ENCODE measurements at regions not wholly inside any gene's neighbourhood (a gene's known extent, or its start where the extent isn't known, plus 50 kb on each side); places are given as distances from the start of the nearest gene placed in this dataset.

DNA sequence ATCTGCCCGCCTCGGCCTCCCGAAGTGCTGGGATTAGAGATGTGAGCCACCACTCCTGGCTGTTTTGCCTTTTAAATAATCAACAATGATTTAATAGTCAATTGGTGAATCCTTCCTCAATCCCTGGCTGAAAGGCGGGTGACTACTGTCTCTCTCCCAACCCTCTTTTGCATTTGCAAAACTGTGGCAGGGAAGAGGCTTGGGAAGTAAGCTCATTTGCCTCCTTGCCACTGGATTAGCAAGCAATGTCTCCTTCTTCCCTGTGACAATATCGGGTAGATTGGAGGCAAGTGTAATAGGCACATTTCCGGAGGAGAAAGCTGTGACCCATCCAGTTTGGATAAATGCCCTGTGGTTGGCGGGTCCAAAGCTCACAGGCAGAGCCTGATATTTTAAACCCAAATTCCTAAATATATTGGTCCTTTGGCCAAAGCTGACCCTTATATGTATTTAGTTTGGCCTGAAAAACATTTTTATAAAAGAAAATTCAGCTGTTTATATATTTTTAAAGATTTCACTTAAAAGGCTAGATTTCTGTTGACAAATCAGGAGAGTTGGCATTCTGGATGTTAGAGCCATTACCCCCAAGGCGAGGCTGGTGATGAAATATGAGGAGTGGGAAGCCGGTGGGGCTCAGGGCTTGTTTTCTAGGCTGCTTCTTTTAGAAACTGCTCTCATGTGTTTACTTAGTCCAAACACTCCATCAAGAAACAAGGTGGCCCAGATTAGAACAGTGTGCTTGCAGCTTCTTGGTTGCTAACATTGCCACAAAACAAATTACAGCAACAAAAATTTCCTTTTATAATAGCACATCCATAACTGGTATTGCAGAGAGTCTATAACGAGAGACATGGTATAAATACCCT lies 646.9 kb upstream of the TMEM132C start:
- TF ChIP-seq FOXM1 (IDR thresholded peaks at IDR 0.05; ENCODE audit: borderline replicate concordance, low read depth) (no peak), TEAD4 (IDR thresholded peaks at IDR 0.05) (no peak), CREB1 (IDR thresholded peaks at IDR 0.05; ENCODE audit: low read depth) (no peak), CEBPB (IDR thresholded peaks at IDR 0.05) (no peak), MAX (IDR thresholded peaks at IDR 0.05) (no peak), ZBTB7A (IDR thresholded peaks at IDR 0.05; ENCODE audit: low read depth) (no peak), YY1 (IDR thresholded peaks at IDR 0.05; ENCODE audit: low read depth) (no peak), TAF1 (IDR thresholded peaks at IDR 0.05; ENCODE audit: low read depth) (no peak)
- TF ChIP-seq, protein P1, sequence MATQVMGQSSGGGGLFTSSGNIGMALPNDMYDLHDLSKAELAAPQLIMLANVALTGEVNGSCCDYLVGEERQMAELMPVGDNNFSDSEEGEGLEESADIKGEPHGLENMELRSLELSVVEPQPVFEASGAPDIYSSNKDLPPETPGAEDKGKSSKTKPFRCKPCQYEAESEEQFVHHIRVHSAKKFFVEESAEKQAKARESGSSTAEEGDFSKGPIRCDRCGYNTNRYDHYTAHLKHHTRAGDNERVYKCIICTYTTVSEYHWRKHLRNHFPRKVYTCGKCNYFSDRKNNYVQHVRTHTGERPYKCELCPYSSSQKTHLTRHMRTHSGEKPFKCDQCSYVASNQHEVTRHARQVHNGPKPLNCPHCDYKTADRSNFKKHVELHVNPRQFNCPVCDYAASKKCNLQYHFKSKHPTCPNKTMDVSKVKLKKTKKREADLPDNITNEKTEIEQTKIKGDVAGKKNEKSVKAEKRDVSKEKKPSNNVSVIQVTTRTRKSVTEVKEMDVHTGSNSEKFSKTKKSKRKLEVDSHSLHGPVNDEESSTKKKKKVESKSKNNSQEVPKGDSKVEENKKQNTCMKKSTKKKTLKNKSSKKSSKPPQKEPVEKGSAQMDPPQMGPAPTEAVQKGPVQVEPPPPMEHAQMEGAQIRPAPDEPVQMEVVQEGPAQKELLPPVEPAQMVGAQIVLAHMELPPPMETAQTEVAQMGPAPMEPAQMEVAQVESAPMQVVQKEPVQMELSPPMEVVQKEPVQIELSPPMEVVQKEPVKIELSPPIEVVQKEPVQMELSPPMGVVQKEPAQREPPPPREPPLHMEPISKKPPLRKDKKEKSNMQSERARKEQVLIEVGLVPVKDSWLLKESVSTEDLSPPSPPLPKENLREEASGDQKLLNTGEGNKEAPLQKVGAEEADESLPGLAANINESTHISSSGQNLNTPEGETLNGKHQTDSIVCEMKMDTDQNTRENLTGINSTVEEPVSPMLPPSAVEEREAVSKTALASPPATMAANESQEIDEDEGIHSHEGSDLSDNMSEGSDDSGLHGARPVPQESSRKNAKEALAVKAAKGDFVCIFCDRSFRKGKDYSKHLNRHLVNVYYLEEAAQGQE (IDR thresholded peaks at IDR 0.05; ENCODE audit: low read depth) = no peak
